Left colon (tissue), 2 donors: ENCODE measurements at regions not wholly inside any gene's neighbourhood (a gene's known extent, or its start where the extent isn't known, plus 50 kb on each side); places are given as distances from the start of the nearest gene placed in this dataset.

Experiments
- ATAC-seq: fragments of 200-7000 bp; cut with Tn5 transposase; one replicate; pipeline ENCODE4 v1.9.1; 2020; ENCODE audit warnings: mild to moderate bottlenecking, moderate library complexity
- DNase-seq, 2 donors: peaks; one replicate each; pipeline ENCODE4 v3.0.0-alpha.2; 2020
- intact Hi-C, 2 donors: fragments of 100-400 bp; cut with DNase I in 1 of 2; cut with micrococcal nuclease in 1 of 2; formaldehyde crosslinking; loops; one replicate each; pipeline versions ENCODE4 v1.11.2 to v1.14.0; 2022; cut with DNase I, micrococcal nuclease
- donor health status: DM: no; HTN: no; CAD: no.
- donor health status: DM: yes; HTN: yes; CAD: no.

- DNase-seq (no peak), ATAC-seq (no peak)
- intact Hi-C loops: no loop called here
Measured at GRCh38 chr15:62750471-62750870, 292.1 kb upstream of the TPM1 start.

- ATAC-seq: no peak
- intact Hi-C loops: no loop called here
- DNase-seq: no peak
Measured at GRCh38 chr15:62752657-62753517, 289.7 kb upstream of the TPM1 start.

DNA sequence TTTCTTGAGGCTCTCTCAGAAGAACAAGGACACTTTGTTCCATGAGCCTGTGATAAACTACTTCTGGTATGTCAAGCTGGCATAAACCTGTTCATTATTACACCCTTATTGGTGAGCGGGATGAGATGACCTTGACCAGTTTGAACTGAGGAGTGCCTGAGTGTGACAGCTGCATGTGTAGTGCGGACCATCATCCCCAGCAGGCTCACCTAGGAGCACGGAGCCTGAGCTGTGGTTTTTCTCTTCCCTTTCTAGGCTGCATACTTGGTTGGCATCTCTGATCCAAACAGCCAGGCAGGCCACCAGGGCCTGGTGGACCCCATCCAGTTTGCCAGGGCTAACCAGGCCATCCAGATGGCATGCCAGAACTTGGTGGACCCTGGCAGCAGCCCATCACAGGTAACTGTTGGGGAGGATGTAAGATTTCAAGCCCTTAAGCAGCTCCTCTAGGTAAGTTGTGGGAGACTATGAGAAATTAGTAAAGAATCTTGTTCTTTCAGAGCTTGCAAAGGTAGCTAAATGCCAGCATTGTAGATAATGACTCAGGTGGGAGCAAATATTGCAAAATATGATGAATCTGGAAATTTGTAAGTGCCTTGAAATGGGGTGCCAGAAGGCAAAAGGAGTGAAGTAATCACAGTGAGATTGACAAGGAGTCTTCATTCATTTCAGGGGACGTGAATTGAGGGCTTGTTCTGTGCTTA is 288.9 kb upstream of the TPM1 start:
- ATAC-seq (no peak), DNase-seq (no peak)
- intact Hi-C loops: no loop called here

- DNase-seq: no peak
- no peak for ATAC-seq
- intact Hi-C loops: no loop called here
Measured at GRCh38 chr15:62756326-62756994, 286.1 kb upstream of the TPM1 start.

DNA sequence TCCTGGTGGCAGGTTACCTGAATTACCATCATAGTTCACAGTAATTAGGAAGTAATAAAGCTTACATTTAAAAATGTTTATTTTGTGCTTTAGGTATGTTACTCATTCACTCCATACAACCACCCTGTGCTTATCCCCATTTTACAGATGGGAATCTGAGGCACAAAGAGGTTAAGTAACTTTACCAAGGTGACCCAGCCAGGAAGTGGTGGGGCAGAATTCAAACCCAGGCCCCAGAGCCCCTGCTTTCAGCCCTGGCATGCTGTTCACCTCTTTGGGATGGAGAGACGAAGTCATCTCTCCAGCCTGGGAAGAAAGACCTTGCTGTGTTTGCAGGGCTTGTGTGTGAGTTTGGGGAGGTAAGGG is 285.6 kb upstream of the TPM1 start:
- DNase-seq (no peak), ATAC-seq (peak; percentile 39)
- intact Hi-C loops: no loop called here

- intact Hi-C loops: no loop called here
- no peak for DNase-seq
- no peak for ATAC-seq
Measured at GRCh38 chr15:62757535-62757934, 285.0 kb upstream of the TPM1 start.

DNA sequence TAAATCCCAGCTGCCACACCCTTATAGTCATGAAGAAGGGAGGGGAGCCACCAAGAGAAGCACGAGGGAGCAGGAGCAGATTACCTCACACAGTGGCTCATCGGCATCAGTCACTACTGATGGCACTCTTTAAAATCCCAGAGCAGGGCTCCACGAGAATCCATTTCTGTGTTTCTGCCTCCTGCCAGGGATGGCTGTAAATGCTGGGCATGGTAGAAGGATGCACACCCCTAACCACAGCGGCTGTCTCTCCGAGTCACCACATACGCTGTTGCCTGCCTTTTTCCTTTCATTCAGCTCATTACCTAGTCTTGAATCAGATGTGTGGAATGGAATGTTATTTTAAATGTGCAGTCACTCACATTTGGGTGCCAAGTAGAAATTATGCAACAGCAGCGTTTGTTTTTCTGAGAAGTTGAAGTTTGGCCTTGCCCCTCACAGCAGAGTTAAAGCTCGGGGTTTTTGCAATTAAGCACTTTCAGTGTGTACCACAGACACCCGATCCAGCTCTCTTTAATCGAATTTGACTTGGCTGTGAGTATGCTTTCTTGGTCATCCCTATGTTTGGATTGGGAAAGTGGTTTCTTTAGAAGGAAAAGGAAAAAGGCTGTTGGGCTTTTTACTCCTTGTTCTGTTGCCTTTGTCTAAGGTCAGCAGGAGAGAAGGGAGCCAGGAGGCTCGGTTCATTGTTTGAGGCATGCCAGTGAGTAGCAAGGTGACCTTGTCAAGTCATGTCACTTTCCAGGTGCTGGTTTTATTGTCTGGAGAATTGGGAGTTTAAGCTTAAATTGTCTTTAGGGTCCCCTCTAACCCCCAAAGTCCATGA is 284.2 kb upstream of the TPM1 start:
- ATAC-seq (peak; percentile 51), DNase-seq (no peak)
- intact Hi-C loops: no loop called here

DNA sequence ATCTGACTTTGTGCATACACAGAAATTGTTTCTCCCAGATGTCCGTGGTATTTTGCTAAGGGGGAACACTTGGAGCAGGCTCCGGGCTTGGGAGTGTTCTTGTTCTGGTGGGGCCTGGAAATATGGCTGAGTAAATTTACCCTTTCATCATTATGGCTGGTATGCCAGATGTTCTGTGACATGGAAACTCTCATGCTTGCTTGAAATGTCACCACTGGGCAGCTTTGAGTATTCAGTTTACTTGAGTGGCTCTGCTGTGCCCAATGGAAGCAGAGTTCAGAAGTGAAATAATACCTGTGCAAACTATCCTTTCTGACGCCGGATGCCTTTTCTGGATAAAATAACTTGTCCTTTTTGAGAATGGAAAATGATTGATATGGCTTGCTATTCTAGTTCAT is 283.6 kb upstream of the TPM1 start:
- intact Hi-C loops: no loop called here
- DNase-seq (no peak), ATAC-seq (no peak)

- intact Hi-C loops: no loop called here
- no peak for DNase-seq
Measured at GRCh38 chr15:62760538-62760937, 282.0 kb upstream of the TPM1 start.

GRCh38 chr15:62765916-62766315 is 276.6 kb upstream of the TPM1 start:
- ATAC-seq (no peak), DNase-seq (no peak)
- intact Hi-C loops: no loop called here

More at GRCh38 chr15:62760538-62760937, 282.0 kb upstream of the TPM1 start:
- ATAC-seq: no peak

GRCh38 chr15:62766599-62766998 is 275.9 kb upstream of the TPM1 start:
- ATAC-seq: no peak

DNA sequence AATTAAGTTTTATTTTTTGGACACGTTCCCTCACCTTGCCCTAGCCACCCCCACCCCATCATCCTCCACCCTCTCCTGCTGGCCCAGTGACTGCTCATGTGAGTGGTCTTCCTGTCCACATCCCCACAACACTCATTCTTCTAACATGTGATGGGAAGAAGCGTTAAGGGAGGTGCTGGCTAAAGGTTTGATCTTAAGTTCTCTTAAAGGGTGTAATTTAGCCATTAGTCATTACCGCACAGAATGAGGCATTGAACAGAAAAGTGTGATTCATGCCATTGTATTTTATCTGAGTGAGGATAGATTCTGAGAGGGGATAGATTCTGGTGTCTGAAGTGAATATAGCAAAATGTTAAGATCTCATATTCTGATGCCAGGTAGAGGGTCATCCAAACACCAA is 272.9 kb upstream of the TPM1 start:
- intact Hi-C loops: loop anchor here in 1 of 2 donors (10.0 kb wide), 1 partner anchor 75 kb away; no protein-coding TSS in a partner anchor
- DNase-seq (no peak), ATAC-seq (no peak)

More at GRCh38 chr15:62766599-62766998, 275.9 kb upstream of the TPM1 start:
- DNase-seq: no peak
- intact Hi-C loops: no loop called here

- DNase-seq (no peak), ATAC-seq (no peak)
- intact Hi-C loops: loop anchor here in 1 of 2 donors (10.0 kb wide), 1 partner anchor 75 kb away; no protein-coding TSS in a partner anchor
Measured at GRCh38 chr15:62770111-62770660, 272.4 kb upstream of the TPM1 start.

DNA sequence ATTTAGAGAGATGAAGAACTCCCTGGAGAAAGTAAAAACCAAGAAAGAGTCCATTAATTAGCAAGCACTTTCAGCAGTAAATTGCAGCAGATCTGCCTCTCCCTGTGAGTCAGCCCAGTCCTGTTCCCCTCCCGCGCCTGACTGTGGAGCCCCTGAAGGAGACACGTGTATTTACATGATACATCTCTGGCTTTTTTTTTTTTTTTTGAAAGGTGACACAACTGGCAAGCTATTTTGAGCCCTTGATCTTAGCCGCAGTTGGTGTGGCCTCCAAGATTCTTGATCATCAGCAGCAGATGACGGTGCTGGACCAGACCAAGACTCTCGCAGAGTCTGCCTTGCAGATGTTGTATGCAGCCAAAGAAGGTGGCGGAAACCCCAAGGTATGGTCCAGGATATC is 271.8 kb upstream of the TPM1 start:
- intact Hi-C loops: loop anchor here in 1 of 2 donors (10.0 kb wide), 1 partner anchor 74 kb away; no protein-coding TSS in a partner anchor
- ATAC-seq: no peak
- no peak for DNase-seq

GRCh38 chr15:62771234-62771633 is 271.3 kb upstream of the TPM1 start:
- intact Hi-C loops: loop anchor here in 1 of 2 donors (10.0 kb wide), 1 partner anchor 74 kb away; no protein-coding TSS in a partner anchor
- ATAC-seq (no peak), DNase-seq (no peak)

DNA sequence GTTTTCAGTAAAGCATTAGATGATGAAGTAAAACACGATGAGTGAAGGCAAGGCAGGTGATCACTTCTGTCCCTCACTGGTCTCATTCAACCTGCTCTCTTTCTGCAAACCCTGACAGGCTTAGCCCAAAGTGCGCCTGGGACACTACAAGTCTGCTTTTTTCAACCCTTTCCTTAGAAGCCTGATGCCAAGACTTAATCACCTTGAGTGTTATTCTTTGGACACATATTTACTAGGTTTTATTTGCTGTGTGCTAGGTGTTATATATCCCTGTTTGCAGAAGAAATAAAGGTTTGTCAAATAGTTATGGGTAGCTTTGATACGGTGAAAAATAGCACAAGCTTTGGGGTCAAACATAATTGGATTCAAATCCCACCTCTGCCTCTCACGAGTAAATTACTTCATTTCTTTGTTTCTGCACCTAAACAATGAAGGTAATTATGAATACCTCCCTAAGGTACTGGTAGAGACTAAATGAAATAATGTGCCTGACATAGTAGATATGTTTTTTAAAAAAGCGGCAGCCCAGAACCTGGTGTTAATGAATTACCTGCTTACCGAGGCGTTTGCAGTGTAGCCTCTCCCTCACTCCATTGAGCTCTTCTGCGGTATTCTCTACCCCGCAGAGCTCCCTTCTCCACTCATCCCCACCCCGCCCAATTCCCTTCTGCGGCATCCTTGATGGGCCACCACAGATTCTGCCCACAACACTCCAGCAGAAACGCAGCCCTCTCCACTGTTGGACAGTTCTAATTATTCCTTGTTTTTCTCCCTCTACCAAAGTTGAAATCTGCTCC is 269.0 kb upstream of the TPM1 start:
- DNase-seq (no peak), ATAC-seq (peak; percentile 73)
- intact Hi-C loops: loop anchor here in 1 of 2 donors (10.0 kb wide), 1 partner anchor 71 kb away; no protein-coding TSS in a partner anchor

DNA sequence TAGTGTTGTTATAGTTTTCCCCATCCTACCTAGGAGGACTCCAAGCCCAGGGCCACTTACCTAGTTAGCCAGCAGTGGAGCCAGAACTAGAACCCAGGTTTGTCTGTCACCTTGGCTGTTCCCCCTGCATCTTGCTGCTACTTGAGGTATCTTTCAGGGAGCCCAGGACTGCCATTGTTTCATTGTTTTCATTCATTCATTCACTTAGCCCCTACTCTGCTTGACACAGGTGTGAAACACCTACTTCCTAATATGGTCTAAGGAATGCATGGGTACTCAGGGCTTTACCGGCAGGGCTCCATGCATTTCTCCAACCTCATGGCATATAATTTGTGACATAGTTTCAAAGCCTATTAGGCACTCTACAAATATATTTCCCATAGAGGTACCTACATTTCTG is 266.6 kb upstream of the TPM1 start:
- no peak for ATAC-seq
- no peak for DNase-seq
- intact Hi-C loops: loop anchor here in 1 of 2 donors (10.0 kb wide), 1 partner anchor 69 kb away; no protein-coding TSS in a partner anchor
